ENCODE measurements at regions not wholly inside any gene's neighbourhood (a gene's known extent, or its start where the extent isn't known, plus 50 kb on each side); places are given as distances from the start of the nearest gene placed in this dataset.

DNA sequence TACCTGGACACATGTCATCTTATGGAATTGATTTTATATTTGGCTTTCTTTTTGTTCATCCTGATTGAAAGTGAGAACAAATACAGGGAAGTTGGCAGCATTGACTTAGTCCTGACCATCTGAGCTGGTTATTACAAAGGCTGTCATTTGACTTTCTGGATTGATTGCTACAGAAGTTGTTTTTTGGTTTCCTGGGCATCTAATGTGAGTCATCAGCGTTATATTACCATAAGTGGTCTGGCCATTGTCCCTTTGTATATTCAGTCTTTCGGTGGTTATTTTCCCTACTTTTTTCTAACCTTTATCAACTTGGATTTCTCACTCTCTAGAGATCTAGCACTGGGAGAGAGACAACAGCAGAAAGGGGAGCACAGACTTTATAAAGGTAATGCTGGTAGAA is 1646.5 kb downstream of the MRPL39 start:
- in situ Hi-C loops (cut with HindIII; ENCODE audit: low sequenced_read_pairs) = no loop called here
- TF ChIP-seq CTCF (IDR thresholded peaks at IDR 0.05; ENCODE audit: low read depth, low read length, missing control alignments) = no peak
- DNase-seq (ENCODE audit: low read depth) = no peak
- no peak overlapping the region for H3K4me3 ChIP-seq (ENCODE audit: low read depth, low read length)

GRCh38 chr21:23955135-23955843 is 1652.0 kb downstream of the MRPL39 start:
- in situ Hi-C loops (cut with HindIII; ENCODE audit: low sequenced_read_pairs) = no loop called here
- DNase-seq (ENCODE audit: low read depth) = no peak
- no peak overlapping the region for H3K4me3 ChIP-seq (ENCODE audit: low read depth, low read length)
- no peak for TF ChIP-seq CTCF (IDR thresholded peaks at IDR 0.05; ENCODE audit: low read depth, low read length, missing control alignments)

DNA sequence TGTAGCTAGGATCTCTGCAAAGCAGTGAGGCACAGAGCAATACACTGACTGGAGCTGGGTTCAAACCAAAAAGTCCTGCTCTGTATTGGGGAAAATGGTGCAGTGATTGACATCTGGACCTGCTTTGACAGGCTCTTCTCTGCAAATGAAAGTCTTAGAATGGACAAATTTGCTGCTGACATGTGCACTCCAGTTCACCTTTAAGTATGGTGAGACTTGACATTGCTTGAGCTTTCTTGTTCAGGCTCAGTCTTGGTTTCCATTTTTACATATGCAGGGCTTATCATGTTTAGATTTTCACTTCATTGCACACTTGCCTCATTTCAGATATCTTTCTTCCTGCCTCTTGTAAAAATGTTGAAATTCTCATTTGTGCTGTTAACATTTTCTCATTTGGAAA is 1655.0 kb downstream of the MRPL39 start:
- no peak overlapping the region for H3K4me3 ChIP-seq (ENCODE audit: low read depth, low read length)
- DNase-seq (ENCODE audit: low read depth) = no peak
- TF ChIP-seq CTCF (IDR thresholded peaks at IDR 0.05; ENCODE audit: low read depth, low read length, missing control alignments) = no peak
- in situ Hi-C loops (cut with HindIII; ENCODE audit: low sequenced_read_pairs) = no loop called here

GRCh38 chr21:23951251-23951650 is 1656.0 kb downstream of the MRPL39 start:
- in situ Hi-C loops (cut with HindIII; ENCODE audit: low sequenced_read_pairs) = no loop called here
- DNase-seq (ENCODE audit: low read depth) = peak; percentile 6
- no peak for TF ChIP-seq CTCF (IDR thresholded peaks at IDR 0.05; ENCODE audit: low read depth, low read length, missing control alignments)
- H3K4me3 ChIP-seq (ENCODE audit: low read depth, low read length) = no peak overlapping the region

- TF ChIP-seq CTCF (IDR thresholded peaks at IDR 0.05; ENCODE audit: low read depth, low read length, missing control alignments) = no peak
- no peak overlapping the region for H3K4me3 ChIP-seq (ENCODE audit: low read depth, low read length)
- in situ Hi-C loops (cut with HindIII; ENCODE audit: low sequenced_read_pairs) = no loop called here
- no peak for DNase-seq (ENCODE audit: low read depth)
These were observed 1656.9 kb downstream of the MRPL39 start for GRCh38 chr21:23950344-23950743.

- in situ Hi-C loops (cut with HindIII; ENCODE audit: low sequenced_read_pairs) = no loop called here
- DNase-seq (ENCODE audit: low read depth) = no peak
- H3K4me3 ChIP-seq (ENCODE audit: low read depth, low read length) = no peak overlapping the region
- TF ChIP-seq CTCF (IDR thresholded peaks at IDR 0.05; ENCODE audit: low read depth, low read length, missing control alignments) = no peak
These were observed 1657.8 kb downstream of the MRPL39 start for GRCh38 chr21:23949493-23949892.
